ENCODE measurements at regions not wholly inside any gene's neighbourhood (a gene's known extent, or its start where the extent isn't known, plus 50 kb on each side); places are given as distances from the start of the nearest gene placed in this dataset.

DNA sequence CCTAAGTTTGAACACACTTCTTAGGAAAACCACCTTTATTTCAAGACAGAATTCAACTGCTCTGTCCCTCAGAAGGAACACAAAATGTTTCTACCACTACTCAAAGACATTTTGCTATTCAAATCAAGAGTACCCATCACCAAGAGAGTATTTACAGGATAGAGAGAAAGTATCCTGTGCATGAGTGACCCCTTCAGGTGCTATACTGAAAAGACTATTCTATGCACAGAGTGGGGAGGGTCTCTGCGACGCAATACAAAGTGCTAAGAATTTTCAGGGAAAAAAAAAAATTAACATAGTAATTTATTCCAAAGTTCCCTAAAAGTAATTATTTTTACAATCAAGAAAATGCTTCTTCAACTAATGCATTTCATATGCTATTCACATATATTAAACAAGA is 346.4 kb upstream of the FAM241A start:
- TF ChIP-seq, protein P1, sequence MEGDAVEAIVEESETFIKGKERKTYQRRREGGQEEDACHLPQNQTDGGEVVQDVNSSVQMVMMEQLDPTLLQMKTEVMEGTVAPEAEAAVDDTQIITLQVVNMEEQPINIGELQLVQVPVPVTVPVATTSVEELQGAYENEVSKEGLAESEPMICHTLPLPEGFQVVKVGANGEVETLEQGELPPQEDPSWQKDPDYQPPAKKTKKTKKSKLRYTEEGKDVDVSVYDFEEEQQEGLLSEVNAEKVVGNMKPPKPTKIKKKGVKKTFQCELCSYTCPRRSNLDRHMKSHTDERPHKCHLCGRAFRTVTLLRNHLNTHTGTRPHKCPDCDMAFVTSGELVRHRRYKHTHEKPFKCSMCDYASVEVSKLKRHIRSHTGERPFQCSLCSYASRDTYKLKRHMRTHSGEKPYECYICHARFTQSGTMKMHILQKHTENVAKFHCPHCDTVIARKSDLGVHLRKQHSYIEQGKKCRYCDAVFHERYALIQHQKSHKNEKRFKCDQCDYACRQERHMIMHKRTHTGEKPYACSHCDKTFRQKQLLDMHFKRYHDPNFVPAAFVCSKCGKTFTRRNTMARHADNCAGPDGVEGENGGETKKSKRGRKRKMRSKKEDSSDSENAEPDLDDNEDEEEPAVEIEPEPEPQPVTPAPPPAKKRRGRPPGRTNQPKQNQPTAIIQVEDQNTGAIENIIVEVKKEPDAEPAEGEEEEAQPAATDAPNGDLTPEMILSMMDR (IDR thresholded peaks at IDR 0.05 in 4 of 5, conservative IDR thresholded peaks at IDR 0.05 in 1 of 5) = no peak
- TF ChIP-seq POLR2A (IDR thresholded peaks at IDR 0.05) = no peak
